Activated CD4-positive, alpha-beta memory T cell treated with anti-CD3 and anti-CD28 coated beads, Interleukin-2, amount 10 ng/mL, durations not matched to agents 7 days and 5 days (primary cell): ENCODE measurements at regions not wholly inside any gene's neighbourhood (a gene's known extent, or its start where the extent isn't known, plus 50 kb on each side); places are given as distances from the start of the nearest gene placed in this dataset.

Experiments used
- CTCF ChIA-PET: fragments of 350-600 bp; sonication (Branson Sonifier 250); formaldehyde crosslinking; loops from one replicate; lab custom pipeline; 2021; ENCODE audit warnings: antibody characterized with exemption, inconsistent platforms; lab: Charles Lee
- POLR2A ChIA-PET: fragments of 350-600 bp; sonication (Branson Sonifier 250); formaldehyde crosslinking; loops from one replicate; lab custom pipeline; 2021; ENCODE audit warnings: antibody characterized with exemption; lab: Charles Lee
- DNase-seq: peaks from one replicate; pipeline ENCODE4 v3.0.0-alpha.2; 2020
- H3K27ac Mint-ChIP-seq: one replicate; pipeline ENCODE4 v1.8.0; 2021; ENCODE audit warnings: mild to moderate bottlenecking, mixed read lengths
- H3K27me3 Mint-ChIP-seq: one replicate; pipeline ENCODE4 v1.8.0; 2021; ENCODE audit warnings: mixed read lengths
- H3K36me3 Mint-ChIP-seq: one replicate; pipeline ENCODE4 v1.8.0; 2021; ENCODE audit warnings: low read depth, mixed read lengths
- H3K4me1 Mint-ChIP-seq: one replicate; pipeline ENCODE4 v1.8.0; 2021; ENCODE audit warnings: mixed read lengths
- H3K4me3 Mint-ChIP-seq: one replicate; pipeline ENCODE4 v1.8.0; 2021; ENCODE audit warnings: mild to moderate bottlenecking, mixed read lengths
- H3K9me3 Mint-ChIP-seq: one replicate; pipeline ENCODE4 v1.8.0; 2021; ENCODE audit warnings: mixed read lengths

DNA sequence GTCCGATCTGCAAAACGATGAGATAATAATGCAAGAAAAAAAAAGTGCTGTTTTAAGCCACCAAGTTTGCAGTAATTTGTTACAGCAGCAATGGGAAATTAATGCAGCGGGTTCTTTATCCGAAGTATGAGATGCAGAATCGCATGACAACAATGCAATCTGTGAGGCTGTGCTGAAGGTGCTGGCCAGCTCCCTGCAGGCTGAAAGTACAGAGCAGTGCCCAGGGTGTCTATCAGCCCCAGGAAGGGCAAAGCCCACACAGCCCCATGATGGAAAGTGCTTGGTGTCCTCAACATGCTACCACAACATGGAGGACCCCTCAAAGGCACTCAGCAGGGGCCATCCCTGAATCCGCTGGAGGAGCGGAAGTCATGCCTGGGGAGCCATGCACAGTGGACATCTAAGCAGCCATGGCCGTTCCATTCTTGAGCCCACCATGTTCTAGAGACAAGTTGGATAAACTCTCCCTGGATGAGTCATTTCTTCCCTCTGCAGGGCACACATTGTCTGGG, 199.5 kb upstream of the PFKP start:
- Mint-ChIP-seq H3K4me1 (no peaks in the 10 kb centered on the region), H3K9me3 (peaks cover 2% of the 10 kb centered on the region), H3K36me3 (no peaks in the 10 kb centered on the region), H3K4me3 (no peak overlapping the region), H3K27me3 (no peaks in the 10 kb centered on the region), H3K27ac (no peak overlapping the region)
- CTCF ChIA-PET, result no interaction called here
- DNase-seq, result no peak
- POLR2A ChIA-PET, result no interaction called here

DNA sequence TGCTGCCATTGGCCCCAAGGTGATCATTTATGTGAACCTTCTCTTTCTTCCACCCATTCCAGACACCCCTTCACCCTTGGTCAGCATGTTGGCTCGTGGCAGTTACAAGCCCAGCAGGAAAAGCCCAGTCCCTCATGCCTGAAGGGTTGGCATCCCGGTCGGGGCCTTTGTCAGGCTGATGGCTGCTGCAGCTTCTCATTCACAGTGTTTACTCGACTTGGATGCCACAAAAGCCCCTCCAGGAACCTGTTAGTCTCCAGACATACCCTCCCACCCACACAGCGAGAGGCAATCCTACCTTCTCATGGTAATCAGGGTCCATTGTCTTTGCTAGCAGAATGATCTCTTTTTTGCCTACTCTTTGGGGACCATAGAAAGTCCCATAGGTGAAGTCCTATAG, 200.8 kb upstream of the PFKP start:
- no peaks in the 10 kb centered on the region for H3K9me3 Mint-ChIP-seq
- H3K27ac Mint-ChIP-seq, result no peak overlapping the region
- CTCF ChIA-PET, result no interaction called here
- no peaks in the 10 kb centered on the region for H3K27me3 Mint-ChIP-seq
- no peaks in the 10 kb centered on the region for H3K4me1 Mint-ChIP-seq
- POLR2A ChIA-PET, result no interaction called here
- no peak overlapping the region for H3K4me3 Mint-ChIP-seq
- no peak for DNase-seq
- H3K36me3 Mint-ChIP-seq, result no peaks in the 10 kb centered on the region

GRCh38 chr10:2861632-2862210, 205.6 kb upstream of the PFKP start:
- no peak for DNase-seq
- Mint-ChIP-seq H3K4me3 (no peak overlapping the region), H3K4me1 (no peaks in the 10 kb centered on the region), H3K27ac (no peak overlapping the region), H3K36me3 (no peaks in the 10 kb centered on the region), H3K9me3 (no peaks in the 10 kb centered on the region), H3K27me3 (peaks cover 3% of the 10 kb centered on the region)
- ChIA-PET CTCF (no interaction called here), POLR2A (no interaction called here)

- H3K36me3 Mint-ChIP-seq, result no peaks in the 10 kb centered on the region
- CTCF ChIA-PET, result no interaction called here
- POLR2A ChIA-PET, result no interaction called here
- no peaks in the 10 kb centered on the region for H3K9me3 Mint-ChIP-seq
- no peaks in the 10 kb centered on the region for H3K4me1 Mint-ChIP-seq
- no peak overlapping the region for H3K27ac Mint-ChIP-seq
- H3K27me3 Mint-ChIP-seq, result peaks cover 12% of the 10 kb centered on the region
- H3K4me3 Mint-ChIP-seq, result no peak overlapping the region
- no peak for DNase-seq
Measured at GRCh38 chr10:2858452-2858851, 208.9 kb upstream of the PFKP start.

GRCh38 chr10:2856598-2856997, 210.8 kb upstream of the PFKP start:
- Mint-ChIP-seq H3K27ac (no peak overlapping the region), H3K9me3 (no peaks in the 10 kb centered on the region), H3K36me3 (no peaks in the 10 kb centered on the region), H3K4me3 (no peak overlapping the region), H3K27me3 (peaks cover 12% of the 10 kb centered on the region), H3K4me1 (no peaks in the 10 kb centered on the region)
- CTCF ChIA-PET, result no interaction called here
- POLR2A ChIA-PET, result no interaction called here
- DNase-seq, result no peak

GRCh38 chr10:2852574-2853323, 214.6 kb upstream of the PFKP start:
- Mint-ChIP-seq H3K27ac (no peak overlapping the region), H3K27me3 (peaks cover 9% of the 10 kb centered on the region), H3K9me3 (no peaks in the 10 kb centered on the region), H3K4me3 (no peak overlapping the region), H3K4me1 (no peaks in the 10 kb centered on the region), H3K36me3 (no peaks in the 10 kb centered on the region)
- ChIA-PET CTCF (no interaction called here), POLR2A (no interaction called here)
- no peak for DNase-seq

DNA sequence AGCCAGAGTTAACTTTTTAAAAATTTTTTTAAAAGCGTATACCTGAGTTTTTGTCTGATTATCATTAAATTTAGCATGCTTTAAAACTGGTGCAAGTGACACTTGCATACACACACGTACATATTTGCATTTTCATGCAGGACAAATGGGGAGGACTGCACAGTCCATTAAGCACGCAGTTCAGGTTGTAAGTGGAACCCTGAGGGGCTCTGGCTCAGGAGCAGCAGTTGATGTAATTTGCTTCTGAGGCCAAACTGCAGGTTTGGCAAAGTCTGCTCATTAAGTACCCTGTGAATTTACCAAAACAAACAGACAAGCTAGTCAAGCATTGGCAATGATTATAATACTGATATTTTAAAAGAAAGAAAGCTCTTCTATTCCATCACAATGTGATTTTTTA, 215.8 kb upstream of the PFKP start:
- H3K9me3 Mint-ChIP-seq, result no peaks in the 10 kb centered on the region
- POLR2A ChIA-PET, result no interaction called here
- no peaks in the 10 kb centered on the region for H3K36me3 Mint-ChIP-seq
- no peak for DNase-seq
- CTCF ChIA-PET, result no interaction called here
- H3K27me3 Mint-ChIP-seq, result peaks cover 9% of the 10 kb centered on the region
- no peak overlapping the region for H3K27ac Mint-ChIP-seq
- no peak overlapping the region for H3K4me3 Mint-ChIP-seq
- H3K4me1 Mint-ChIP-seq, result no peaks in the 10 kb centered on the region

DNA sequence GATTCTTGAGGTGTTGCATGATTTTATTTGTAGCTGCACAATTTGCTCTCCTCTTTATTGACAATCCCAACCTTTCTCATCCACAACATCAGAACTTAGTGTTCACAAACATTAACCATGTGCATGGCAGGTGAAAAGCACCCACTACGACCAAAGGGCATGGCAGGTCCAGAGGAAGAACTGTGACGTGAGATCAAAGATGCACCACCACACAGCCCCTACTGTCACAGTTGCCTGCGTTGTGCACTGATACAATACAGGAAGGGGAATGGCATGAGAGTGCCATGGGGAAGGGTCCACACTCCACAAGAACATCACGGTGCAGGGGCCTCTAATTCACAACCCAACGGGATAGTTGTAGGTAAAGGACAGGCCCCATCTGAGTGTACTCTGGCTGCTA, 217.1 kb upstream of the PFKP start:
- Mint-ChIP-seq H3K4me1 (no peaks in the 10 kb centered on the region), H3K27me3 (peaks cover 6% of the 10 kb centered on the region), H3K4me3 (no peak overlapping the region), H3K36me3 (no peaks in the 10 kb centered on the region), H3K9me3 (no peaks in the 10 kb centered on the region), H3K27ac (no peak overlapping the region)
- ChIA-PET POLR2A (no interaction called here), CTCF (no interaction called here)
- DNase-seq, result no peak

DNA sequence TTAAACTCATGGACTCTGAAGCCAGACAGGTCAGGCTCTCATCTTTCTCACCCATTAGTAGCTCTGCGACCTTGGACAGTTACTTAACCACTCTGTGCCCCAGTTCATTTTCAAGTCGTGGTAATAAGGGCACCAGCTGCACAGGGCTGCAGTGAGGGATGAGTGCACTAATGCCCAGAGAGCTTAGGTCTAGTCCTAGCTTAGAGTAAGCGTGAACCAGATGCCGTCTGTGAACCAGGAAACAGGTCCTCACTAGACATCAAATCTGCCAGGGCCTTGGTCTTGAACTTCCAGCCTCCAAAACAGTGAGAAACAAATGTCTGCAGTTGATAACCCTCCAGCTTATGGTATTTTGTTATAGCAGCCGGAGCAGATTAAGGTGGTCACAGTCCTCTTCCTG, 222.4 kb upstream of the PFKP start:
- Mint-ChIP-seq H3K36me3 (no peaks in the 10 kb centered on the region), H3K9me3 (no peaks in the 10 kb centered on the region), H3K27me3 (no peaks in the 10 kb centered on the region), H3K4me1 (no peaks in the 10 kb centered on the region), H3K4me3 (no peak overlapping the region), H3K27ac (no peak overlapping the region)
- ChIA-PET CTCF (interaction anchor here (0.7 kb wide), 1 partner anchor 200 kb away, joined by 4 read pairs; no protein-coding TSS in a partner anchor), POLR2A (no interaction called here)
- no peak for DNase-seq

GRCh38 chr10:2839081-2839725, 228.1 kb upstream of the PFKP start:
- H3K4me1 Mint-ChIP-seq, result no peaks in the 10 kb centered on the region
- no peak overlapping the region for H3K27ac Mint-ChIP-seq
- CTCF ChIA-PET, result interaction anchor here (1.3 kb wide), 1 partner anchor 204 kb away, joined by 4 read pairs; no protein-coding TSS in a partner anchor
- POLR2A ChIA-PET, result no interaction called here
- H3K36me3 Mint-ChIP-seq, result no peaks in the 10 kb centered on the region
- H3K9me3 Mint-ChIP-seq, result no peaks in the 10 kb centered on the region
- peaks cover 5% of the 10 kb centered on the region for H3K27me3 Mint-ChIP-seq
- peak; percentile 20 for DNase-seq
- no peak overlapping the region for H3K4me3 Mint-ChIP-seq

DNA sequence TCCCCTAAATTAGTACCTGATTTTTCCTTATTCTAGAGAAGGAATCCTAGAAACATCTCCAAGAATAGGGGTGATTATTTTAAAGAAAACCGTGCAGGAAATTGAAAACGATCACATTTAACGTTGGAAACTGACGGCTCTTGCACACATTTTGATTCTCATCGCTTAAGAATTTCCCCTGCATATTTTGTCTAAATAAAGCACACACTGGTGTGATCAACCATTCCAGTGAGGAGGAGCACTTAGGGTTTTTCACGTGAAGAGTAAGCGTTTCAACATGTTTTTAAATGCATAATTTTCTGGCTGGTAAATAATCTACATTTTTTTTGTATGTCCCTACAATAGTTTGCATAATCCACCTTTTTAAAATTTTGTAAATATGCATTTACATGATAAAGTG, 229.7 kb upstream of the PFKP start:
- POLR2A ChIA-PET, result no interaction called here
- H3K27me3 Mint-ChIP-seq, result peaks cover 5% of the 10 kb centered on the region

GRCh38 chr10:2836921-2837662, 230.3 kb upstream of the PFKP start:
- peaks cover 5% of the 10 kb centered on the region for H3K27me3 Mint-ChIP-seq
- POLR2A ChIA-PET, result no interaction called here
- H3K9me3 Mint-ChIP-seq, result no peaks in the 10 kb centered on the region
- no peak for DNase-seq
- H3K4me3 Mint-ChIP-seq, result no peak overlapping the region
- no peaks in the 10 kb centered on the region for H3K4me1 Mint-ChIP-seq
- CTCF ChIA-PET, result no interaction called here
- no peaks in the 10 kb centered on the region for H3K36me3 Mint-ChIP-seq
- no peak overlapping the region for H3K27ac Mint-ChIP-seq

More for the DNA sequence above, 229.7 kb upstream of the PFKP start:
- no peaks in the 10 kb centered on the region for H3K4me1 Mint-ChIP-seq
- H3K9me3 Mint-ChIP-seq, result no peaks in the 10 kb centered on the region
- no peak for DNase-seq
- no peak overlapping the region for H3K4me3 Mint-ChIP-seq
- CTCF ChIA-PET, result interaction anchor here (0.9 kb wide), 1 partner anchor 363 kb away, joined by 3 read pairs; no protein-coding TSS in a partner anchor
- no peak overlapping the region for H3K27ac Mint-ChIP-seq
- no peaks in the 10 kb centered on the region for H3K36me3 Mint-ChIP-seq

GRCh38 chr10:2834214-2834613, 233.1 kb upstream of the PFKP start:
- no peak for DNase-seq
- H3K4me1 Mint-ChIP-seq, result no peaks in the 10 kb centered on the region
- no peaks in the 10 kb centered on the region for H3K36me3 Mint-ChIP-seq
- H3K27me3 Mint-ChIP-seq, result peaks cover 2% of the 10 kb centered on the region
- H3K4me3 Mint-ChIP-seq, result no peak overlapping the region
- no peaks in the 10 kb centered on the region for H3K9me3 Mint-ChIP-seq
- no peak overlapping the region for H3K27ac Mint-ChIP-seq
- ChIA-PET CTCF (no interaction called here), POLR2A (no interaction called here)
